Type B pancreatic cell (in vitro differentiated cells): ENCODE measurements at regions not wholly inside any gene's neighbourhood (a gene's known extent, or its start where the extent isn't known, plus 50 kb on each side); places are given as distances from the start of the nearest gene placed in this dataset.
"Not testable (repeated sequence)": the region's sequence is repeated elsewhere in the genome, so short reads cannot be mapped to it uniquely, and the experiment has no call there.

Experiments used
- DNase-seq: peaks from one replicate; pipeline ENCODE4 v3.0.0; 2021; ENCODE audit warnings: mixed read lengths; ENCODE audit not compliant: unreplicated experiment; ENCODE audit errors: extremely low spot score
- H3K27ac Mint-ChIP-seq: 2 replicates; pipeline ENCODE4 v1.8.0; 2021; ENCODE audit warnings: mild to moderate bottlenecking, mixed read lengths
- H3K27me3 Mint-ChIP-seq: 2 replicates; pipeline ENCODE4 v1.8.0; 2021; ENCODE audit warnings: mixed read lengths
- H3K36me3 Mint-ChIP-seq: 2 replicates; pipeline ENCODE4 v1.8.0; 2021; ENCODE audit warnings: mixed read lengths
- H3K4me1 Mint-ChIP-seq: one replicate; pipeline ENCODE4 v1.8.0; 2021; ENCODE audit warnings: mixed read lengths; ENCODE audit not compliant: unreplicated experiment
- H3K4me3 Mint-ChIP-seq: 2 replicates; pipeline ENCODE4 v1.8.0; 2021; ENCODE audit warnings: mild to moderate bottlenecking, mixed read lengths
- H3K9me3 Mint-ChIP-seq: 2 replicates; pipeline ENCODE4 v1.8.0; 2021; ENCODE audit warnings: mixed read lengths
- TF ChIP-seq, protein P1 (sequence below): fragments of 200-600 bp; sonication (generic); conservative IDR thresholded peaks from 2 replicates; pipeline ENCODE4 v1.5.0; 2021; ENCODE audit warnings: antibody characterized with exemption, mild to moderate bottlenecking

DNA sequence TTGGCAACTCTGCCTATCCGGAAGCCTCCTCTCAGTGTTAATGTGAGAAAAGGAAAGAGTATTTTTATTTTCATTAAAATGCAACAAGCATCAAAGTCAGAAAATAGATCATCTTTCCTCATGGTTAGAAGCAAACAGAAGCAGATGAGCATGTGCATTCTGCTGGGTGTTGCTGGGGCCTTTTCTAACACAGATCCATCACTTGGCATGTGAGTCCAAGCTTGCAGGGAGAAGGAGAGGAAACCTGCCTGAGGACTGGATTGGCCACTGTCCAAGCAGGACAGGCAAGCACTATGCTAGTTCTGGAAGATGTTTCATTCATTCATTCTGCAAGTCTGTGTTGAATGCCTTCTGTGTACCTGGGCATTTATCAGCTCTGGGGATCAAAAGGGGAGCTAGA lies 348.7 kb upstream of the PCSK5 start:
- DNase-seq: no peak
- peaks cover 2% of the 10 kb centered on the region for H3K9me3 Mint-ChIP-seq
- H3K4me1 Mint-ChIP-seq: no peaks in the 10 kb centered on the region
- no peaks in the 10 kb centered on the region for H3K27me3 Mint-ChIP-seq
- no peak overlapping the region for H3K27ac Mint-ChIP-seq
- TF ChIP-seq, protein P1, sequence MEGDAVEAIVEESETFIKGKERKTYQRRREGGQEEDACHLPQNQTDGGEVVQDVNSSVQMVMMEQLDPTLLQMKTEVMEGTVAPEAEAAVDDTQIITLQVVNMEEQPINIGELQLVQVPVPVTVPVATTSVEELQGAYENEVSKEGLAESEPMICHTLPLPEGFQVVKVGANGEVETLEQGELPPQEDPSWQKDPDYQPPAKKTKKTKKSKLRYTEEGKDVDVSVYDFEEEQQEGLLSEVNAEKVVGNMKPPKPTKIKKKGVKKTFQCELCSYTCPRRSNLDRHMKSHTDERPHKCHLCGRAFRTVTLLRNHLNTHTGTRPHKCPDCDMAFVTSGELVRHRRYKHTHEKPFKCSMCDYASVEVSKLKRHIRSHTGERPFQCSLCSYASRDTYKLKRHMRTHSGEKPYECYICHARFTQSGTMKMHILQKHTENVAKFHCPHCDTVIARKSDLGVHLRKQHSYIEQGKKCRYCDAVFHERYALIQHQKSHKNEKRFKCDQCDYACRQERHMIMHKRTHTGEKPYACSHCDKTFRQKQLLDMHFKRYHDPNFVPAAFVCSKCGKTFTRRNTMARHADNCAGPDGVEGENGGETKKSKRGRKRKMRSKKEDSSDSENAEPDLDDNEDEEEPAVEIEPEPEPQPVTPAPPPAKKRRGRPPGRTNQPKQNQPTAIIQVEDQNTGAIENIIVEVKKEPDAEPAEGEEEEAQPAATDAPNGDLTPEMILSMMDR: no peak
- no peak overlapping the region for H3K4me3 Mint-ChIP-seq
- no peaks in the 10 kb centered on the region for H3K36me3 Mint-ChIP-seq

GRCh38 chr9:75544815-75545214 lies 345.7 kb upstream of the PCSK5 start:
- Mint-ChIP-seq H3K36me3 (no peaks in the 10 kb centered on the region), H3K4me1 (no peaks in the 10 kb centered on the region), H3K4me3 (no peak overlapping the region), H3K27ac (no peak overlapping the region), H3K9me3 (peaks cover 3% of the 10 kb centered on the region), H3K27me3 (no peaks in the 10 kb centered on the region)
- TF ChIP-seq, protein P1: no peak
- no peak for DNase-seq

DNA sequence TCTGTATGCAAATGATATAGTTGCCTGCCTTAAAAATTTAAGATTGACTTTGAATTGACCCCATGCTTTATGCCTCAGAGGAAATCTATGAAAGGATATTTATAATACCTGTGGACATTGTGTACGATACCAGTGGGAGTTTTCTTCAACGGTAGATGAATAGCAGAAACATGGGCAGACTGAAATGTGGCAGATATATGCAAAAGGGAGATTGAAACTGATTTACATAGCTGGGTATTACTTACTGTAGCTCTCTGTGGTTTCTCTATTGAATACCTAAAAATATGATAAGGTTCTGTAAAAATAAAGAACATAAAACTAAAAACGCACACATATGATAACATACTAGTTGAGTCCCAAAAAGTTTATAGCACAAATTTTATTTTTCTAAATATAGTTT lies 345.2 kb upstream of the PCSK5 start:
- TF ChIP-seq, protein P1: no peak
- Mint-ChIP-seq H3K4me3 (no peak overlapping the region), H3K27me3 (no peaks in the 10 kb centered on the region), H3K9me3 (peaks cover 3% of the 10 kb centered on the region), H3K27ac (no peak overlapping the region), H3K36me3 (no peaks in the 10 kb centered on the region), H3K4me1 (no peaks in the 10 kb centered on the region)
- DNase-seq: no peak

- Mint-ChIP-seq H3K27me3 (no peaks in the 10 kb centered on the region), H3K9me3 (peaks cover 3% of the 10 kb centered on the region), H3K4me1 (no peaks in the 10 kb centered on the region), H3K36me3 (no peaks in the 10 kb centered on the region), H3K27ac (no peak overlapping the region), H3K4me3 (no peak overlapping the region)
- DNase-seq: no peak
- TF ChIP-seq, protein P1: no peak
Observed at GRCh38 chr9:75548871-75549270, 341.6 kb upstream of the PCSK5 start.

GRCh38 chr9:75551861-75552260 lies 338.6 kb upstream of the PCSK5 start:
- H3K4me1 Mint-ChIP-seq: no peaks in the 10 kb centered on the region
- TF ChIP-seq, protein P1: no peak
- H3K27ac Mint-ChIP-seq: no peak overlapping the region
- H3K36me3 Mint-ChIP-seq: no peaks in the 10 kb centered on the region
- H3K27me3 Mint-ChIP-seq: no peaks in the 10 kb centered on the region
- peaks cover under 1% of the 10 kb centered on the region for H3K9me3 Mint-ChIP-seq
- no peak overlapping the region for H3K4me3 Mint-ChIP-seq
- DNase-seq: no peak

DNA sequence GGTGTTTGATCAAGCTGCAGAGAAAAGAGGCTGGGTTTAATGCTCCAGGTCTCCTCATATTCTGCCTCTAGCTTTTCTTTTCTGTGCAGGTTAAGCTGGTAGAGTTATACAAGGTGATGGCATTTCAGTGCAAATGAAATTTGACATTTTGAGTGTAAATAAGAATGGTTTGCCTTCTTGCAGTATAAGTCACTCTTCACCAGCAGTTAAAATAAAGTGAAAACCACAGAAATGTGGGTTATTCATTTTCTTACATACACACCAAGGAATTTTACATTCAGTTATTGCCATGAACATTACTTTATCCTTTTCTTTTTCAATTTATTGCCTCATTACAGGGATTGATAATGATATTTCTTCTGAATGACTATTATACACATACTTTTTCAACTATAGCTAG lies 337.5 kb upstream of the PCSK5 start:
- H3K36me3 Mint-ChIP-seq: no peaks in the 10 kb centered on the region
- no peak overlapping the region for H3K4me3 Mint-ChIP-seq
- no peaks in the 10 kb centered on the region for H3K27me3 Mint-ChIP-seq
- no peaks in the 10 kb centered on the region for H3K4me1 Mint-ChIP-seq
- no peak overlapping the region for H3K27ac Mint-ChIP-seq
- TF ChIP-seq, protein P1: no peak
- no peaks in the 10 kb centered on the region for H3K9me3 Mint-ChIP-seq
- no peak for DNase-seq

- peaks cover 20% of the 10 kb centered on the region for H3K4me1 Mint-ChIP-seq
- not testable (repeated sequence) for H3K27me3 Mint-ChIP-seq, H3K27ac Mint-ChIP-seq, H3K36me3 Mint-ChIP-seq, DNase-seq
- peak overlapping the region; percentile 4 for H3K4me3 Mint-ChIP-seq
- H3K9me3 Mint-ChIP-seq: peaks cover 23% of the 10 kb centered on the region
Observed at GRCh38 chr9:75566813-75567212, 323.7 kb upstream of the PCSK5 start.
